SU-DHL-6 (cell line): ENCODE measurements at regions not wholly inside any gene's neighbourhood (a gene's known extent, or its start where the extent isn't known, plus 50 kb on each side); places are given as distances from the start of the nearest gene placed in this dataset.

Experiments
- CTCF ChIP-seq: fragments of 200-600 bp; sonication (generic); IDR thresholded peaks from one replicate; pipeline ENCODE4 v1.5.1; 2017; ENCODE audit warnings: antibody characterized with exemption, mild to moderate bottlenecking, low read length, moderate library complexity; ENCODE audit not compliant: insufficient read depth, poor library complexity, severe bottlenecking
- EZH2phosphoT487 ChIP-seq: fragments of 200-600 bp; sonication (generic), shearing (Covaris generic); conservative IDR thresholded peaks from 2 replicates; pipeline ENCODE4 v1.6.1; 2018; ENCODE audit warnings: mild to moderate bottlenecking, antibody characterized with exemption, low read length, moderate library complexity, mixed read lengths

- no peak for TF ChIP-seq EZH2phosphoT487
- no peak for TF ChIP-seq CTCF
Observed at GRCh38 chr6:147770221-147770620, 261.7 kb downstream of the SAMD5 start.
